Mesodermal cell (in vitro differentiated cells): ENCODE measurements at regions not wholly inside any gene's neighbourhood (a gene's known extent, or its start where the extent isn't known, plus 50 kb on each side); places are given as distances from the start of the nearest gene placed in this dataset.

ENCODE experiments used
- H3K27ac ChIP-seq: 2 replicates; pipeline ENCODE4 v1.7.0; 2013; ENCODE audit warnings: mild to moderate bottlenecking, low read depth, low read length, moderate library complexity; ENCODE audit not compliant: severe bottlenecking
- H3K36me3 ChIP-seq: 2 replicates; pipeline ENCODE4 v1.7.1; 2013; ENCODE audit warnings: mild to moderate bottlenecking, low read length, moderate library complexity; ENCODE audit not compliant: control insufficient read depth, insufficient read depth
- H3K4me1 ChIP-seq: one replicate; pipeline ENCODE4 v1.7.1; 2013; ENCODE audit warnings: mild to moderate bottlenecking, low read length; ENCODE audit not compliant: insufficient read depth, control insufficient read depth, poor library complexity, severe bottlenecking
- H3K4me3 ChIP-seq: 2 replicates; pipeline ENCODE4 v1.7.0; 2013; ENCODE audit warnings: low read length, control low read depth, mild to moderate bottlenecking; ENCODE audit not compliant: insufficient read depth, poor library complexity, severe bottlenecking; ENCODE audit errors: extremely low read depth
- H3K9me3 ChIP-seq: 2 replicates; pipeline ENCODE4 v1.7.1; 2013; ENCODE audit warnings: mild to moderate bottlenecking, low read length, moderate library complexity; ENCODE audit not compliant: control insufficient read depth
- WGBS, 2 experiments: methylation state at CpG; one replicate each; pipeline ENCODE4 v1.1.5; 2013; ENCODE audit warnings: missing lambda C conversion rate in 2 of 2; ENCODE audit not compliant: insufficient coverage in 2 of 2; 5-methylcytosine and 5-hydroxymethylcytosine counted together

- peaks cover 12% of the 10 kb centered on the region for H3K4me1 ChIP-seq
- H3K9me3 ChIP-seq = no peaks in the 10 kb centered on the region
- H3K4me3 ChIP-seq = no peak overlapping the region
- H3K27ac ChIP-seq = no peak overlapping the region
- H3K36me3 ChIP-seq = no peaks in the 10 kb centered on the region
- WGBS, 2 experiments = 78 to 79% methylated on average over 9 to 10 of the region's 13 CpGs
These were observed 147.8 kb downstream of the EN1 start for GRCh38 chr2:118699447-118700175.

- WGBS, 2 experiments = 86 to 98% methylated on average over 5 to 6 of the region's 6 CpGs
These were observed 148.9 kb downstream of the EN1 start for GRCh38 chr2:118698564-118698963.

GRCh38 chr2:118697781-118698180 is 149.7 kb downstream of the EN1 start:
- Histone ChIP-seq H3K36me3 (no peaks in the 10 kb centered on the region), H3K4me3 (no peak overlapping the region), H3K4me1 (peaks cover 12% of the 10 kb centered on the region), H3K9me3 (no peaks in the 10 kb centered on the region), H3K27ac (no peak overlapping the region)

More at GRCh38 chr2:118698564-118698963, 148.9 kb downstream of the EN1 start:
- no peaks in the 10 kb centered on the region for H3K9me3 ChIP-seq
- peaks cover 12% of the 10 kb centered on the region for H3K4me1 ChIP-seq
- no peaks in the 10 kb centered on the region for H3K36me3 ChIP-seq
- no peak overlapping the region for H3K4me3 ChIP-seq
- H3K27ac ChIP-seq = no peak overlapping the region

GRCh38 chr2:118696786-118697465 is 150.5 kb downstream of the EN1 start:
- Histone ChIP-seq H3K36me3 (no peaks in the 10 kb centered on the region), H3K4me3 (no peak overlapping the region), H3K4me1 (peaks cover 12% of the 10 kb centered on the region), H3K9me3 (no peaks in the 10 kb centered on the region), H3K27ac (no peak overlapping the region)
- WGBS, 2 experiments = 80 to 93% methylated on average over 3 to 6 of the region's 6 CpGs

GRCh38 chr2:118693287-118693822 is 154.1 kb downstream of the EN1 start:
- no peak overlapping the region for H3K27ac ChIP-seq
- no peak overlapping the region for H3K4me3 ChIP-seq
- H3K36me3 ChIP-seq = no peaks in the 10 kb centered on the region
- H3K9me3 ChIP-seq = no peaks in the 10 kb centered on the region
- peaks cover 12% of the 10 kb centered on the region for H3K4me1 ChIP-seq
- WGBS, 2 experiments = 71% methylated on average over 5 of the region's 6 CpGs; no CpG with 5 or more reads in 1 of the 2 experiments

GRCh38 chr2:118689874-118690273 is 157.6 kb downstream of the EN1 start:
- Histone ChIP-seq H3K4me1 (no peaks in the 10 kb centered on the region), H3K9me3 (no peaks in the 10 kb centered on the region), H3K27ac (no peak overlapping the region), H3K36me3 (no peaks in the 10 kb centered on the region), H3K4me3 (no peak overlapping the region)
- WGBS, 2 experiments = 72 to 86% methylated on average over 4 of the region's 4 CpGs

- Histone ChIP-seq H3K4me3 (no peak overlapping the region), H3K4me1 (no peaks in the 10 kb centered on the region), H3K9me3 (no peaks in the 10 kb centered on the region), H3K27ac (no peak overlapping the region), H3K36me3 (no peaks in the 10 kb centered on the region)
- WGBS, 2 experiments = 91 to 100% methylated on average over 1 to 3 of the region's 4 CpGs
These were observed 158.0 kb downstream of the EN1 start for GRCh38 chr2:118689456-118689855.

- WGBS, 2 experiments = 100% methylated on average over 1 of the region's 6 CpGs; no CpG with 5 or more reads in 1 of the 2 experiments
These were observed 158.4 kb downstream of the EN1 start for GRCh38 chr2:118689033-118689432.

GRCh38 chr2:118687698-118688097 is 159.8 kb downstream of the EN1 start:
- 95 to 100% methylated on average over 2 of the region's 2 CpGs for WGBS, 2 experiments
- Histone ChIP-seq H3K4me3 (no peak overlapping the region), H3K27ac (no peak overlapping the region), H3K36me3 (no peaks in the 10 kb centered on the region), H3K4me1 (no peaks in the 10 kb centered on the region), H3K9me3 (no peaks in the 10 kb centered on the region)

More at GRCh38 chr2:118689033-118689432, 158.4 kb downstream of the EN1 start:
- no peaks in the 10 kb centered on the region for H3K36me3 ChIP-seq
- H3K4me1 ChIP-seq = no peaks in the 10 kb centered on the region
- no peak overlapping the region for H3K27ac ChIP-seq
- H3K9me3 ChIP-seq = no peaks in the 10 kb centered on the region
- H3K4me3 ChIP-seq = no peak overlapping the region

- H3K4me3 ChIP-seq = no peak overlapping the region
- H3K27ac ChIP-seq = no peak overlapping the region
- H3K9me3 ChIP-seq = no peaks in the 10 kb centered on the region
- H3K36me3 ChIP-seq = no peaks in the 10 kb centered on the region
- H3K4me1 ChIP-seq = no peaks in the 10 kb centered on the region
- WGBS, 2 experiments = 77 to 84% methylated on average over 2 to 3 of the region's 3 CpGs
These were observed 160.3 kb downstream of the EN1 start for GRCh38 chr2:118687192-118687591.

GRCh38 chr2:118686346-118686745 is 161.1 kb downstream of the EN1 start:
- WGBS, 2 experiments = 100% methylated on average over 1 of the region's 1 CpG; no CpG with 5 or more reads in 1 of the 2 experiments
- Histone ChIP-seq H3K4me3 (no peak overlapping the region), H3K36me3 (no peaks in the 10 kb centered on the region), H3K4me1 (no peaks in the 10 kb centered on the region), H3K9me3 (no peaks in the 10 kb centered on the region), H3K27ac (no peak overlapping the region)
